ENCODE measurements at regions not wholly inside any gene's neighbourhood (a gene's known extent, or its start where the extent isn't known, plus 50 kb on each side); places are given as distances from the start of the nearest gene placed in this dataset.

- Histone ChIP-seq H3K4me1 (ENCODE audit: low read depth) (no peaks in the 10 kb centered on the region), H3K9me3 (peaks cover 4% of the 10 kb centered on the region), H3K4me3 (no peak overlapping the region), H3K36me3 (ENCODE audit: low read depth) (no peaks in the 10 kb centered on the region)
- intact Hi-C loops (cut with DNase I, micrococcal nuclease): no loop called here
- DNase-seq (no peak), ATAC-seq (no peak)
- no peak for TF ChIP-seq CTCF (IDR thresholded peaks at IDR 0.05)
These were observed 161.6 kb upstream of the ANKRD50 start for GRCh38 chr4:124874172-124874450.

- TF ChIP-seq CTCF (IDR thresholded peaks at IDR 0.05): no peak
- peaks cover 4% of the 10 kb centered on the region for H3K9me3 ChIP-seq
- DNase-seq: no peak
- ATAC-seq: no peak
- no peaks in the 10 kb centered on the region for H3K4me1 ChIP-seq (ENCODE audit: low read depth)
- no peak overlapping the region for H3K4me3 ChIP-seq
- no peaks in the 10 kb centered on the region for H3K36me3 ChIP-seq (ENCODE audit: low read depth)
- intact Hi-C loops (cut with DNase I, micrococcal nuclease): no loop called here
These were observed 161.0 kb upstream of the ANKRD50 start for GRCh38 chr4:124873361-124874171.

GRCh38 chr4:124872659-124873058 is 160.1 kb upstream of the ANKRD50 start:
- ATAC-seq (no peak), DNase-seq (no peak)
- peaks cover 4% of the 10 kb centered on the region for H3K9me3 ChIP-seq
- intact Hi-C loops (cut with DNase I, micrococcal nuclease): no loop called here
- TF ChIP-seq CTCF (IDR thresholded peaks at IDR 0.05): no peak
- H3K4me3 ChIP-seq: no peak overlapping the region
- H3K4me1 ChIP-seq (ENCODE audit: low read depth): no peaks in the 10 kb centered on the region
- no peaks in the 10 kb centered on the region for H3K36me3 ChIP-seq (ENCODE audit: low read depth)

- no peak for TF ChIP-seq CTCF (IDR thresholded peaks at IDR 0.05)
- intact Hi-C loops (cut with DNase I, micrococcal nuclease): no loop called here
- no peaks in the 10 kb centered on the region for H3K9me3 ChIP-seq
- ATAC-seq (no peak), DNase-seq (no peak)
- H3K4me3 ChIP-seq: no peak overlapping the region
- no peaks in the 10 kb centered on the region for H3K4me1 ChIP-seq (ENCODE audit: low read depth)
- no peaks in the 10 kb centered on the region for H3K36me3 ChIP-seq (ENCODE audit: low read depth)
These were observed 157.5 kb upstream of the ANKRD50 start for GRCh38 chr4:124869961-124870495.

GRCh38 chr4:124868495-124868894 is 156.0 kb upstream of the ANKRD50 start:
- H3K9me3 ChIP-seq: no peaks in the 10 kb centered on the region
- H3K4me1 ChIP-seq (ENCODE audit: low read depth): no peaks in the 10 kb centered on the region
- H3K36me3 ChIP-seq (ENCODE audit: low read depth): no peaks in the 10 kb centered on the region
- no peak for ATAC-seq
- intact Hi-C loops (cut with DNase I, micrococcal nuclease): no loop called here
- TF ChIP-seq CTCF (IDR thresholded peaks at IDR 0.05): no peak
- H3K4me3 ChIP-seq: no peak overlapping the region
- no peak for DNase-seq

All from mucosa of descending colon (tissue), 3 donors.